Neuronal stem cell (in vitro differentiated cells): ENCODE measurements at regions not wholly inside any gene's neighbourhood (a gene's known extent, or its start where the extent isn't known, plus 50 kb on each side); places are given as distances from the start of the nearest gene placed in this dataset.

Experiments used
- DNase-seq: peaks from one replicate; pipeline ENCODE4 v3.0.0-alpha.2; 2013; ENCODE audit warnings: low spot score
- H2AFZ ChIP-seq: one replicate; pipeline ENCODE4 v1.6.1; 2013; ENCODE audit warnings: mild to moderate bottlenecking, low read length, inconsistent platforms
- H2AK5ac ChIP-seq: 2 replicates; pipeline ENCODE4 v1.6.1; 2013; ENCODE audit warnings: low read depth, mild to moderate bottlenecking, inconsistent platforms, low read length, moderate library complexity, mixed read lengths
- H2BK120ac ChIP-seq: 2 replicates; pipeline ENCODE4 v1.6.1; 2013; ENCODE audit warnings: low read depth, mild to moderate bottlenecking, inconsistent platforms, low read length, moderate library complexity, mixed read lengths
- H2BK12ac ChIP-seq: one replicate; pipeline ENCODE4 v1.6.1; 2013; ENCODE audit warnings: low read length, inconsistent platforms
- H2BK15ac ChIP-seq: 2 replicates; pipeline ENCODE4 v1.6.1; 2013; ENCODE audit warnings: mild to moderate bottlenecking, low read length, inconsistent platforms, mixed read lengths
- H2BK5ac ChIP-seq: one replicate; pipeline ENCODE4 v1.6.1; 2013; ENCODE audit warnings: inconsistent platforms, mild to moderate bottlenecking, low read length, moderate library complexity
- H3K14ac ChIP-seq: one replicate; pipeline ENCODE4 v1.6.1; 2013; ENCODE audit warnings: low read length, inconsistent platforms
- H3K18ac ChIP-seq: 2 replicates; pipeline ENCODE4 v1.6.1; 2013; ENCODE audit warnings: low read length, inconsistent platforms
- H3K23ac ChIP-seq: 2 replicates; pipeline ENCODE4 v1.6.1; 2013; ENCODE audit warnings: low read depth, mild to moderate bottlenecking, mixed read lengths, low read length, inconsistent platforms; ENCODE audit not compliant: poor library complexity
- H3K27ac ChIP-seq: replicated peaks from 3 replicates; pipeline ENCODE4 v1.5.1; 2013; ENCODE audit warnings: low read length, inconsistent platforms
- H3K27me3 ChIP-seq, 3 experiments: 2 replicates each; pipeline ENCODE4 v1.6.1; 2013; ENCODE audit warnings: low read length in 3 of 3, mild to moderate bottlenecking in 2 of 3, inconsistent platforms in 1 of 3, low read depth in 1 of 3, mixed read lengths in 1 of 3, moderate library complexity in 1 of 3; ENCODE audit not compliant: control insufficient read depth in 3 of 3, insufficient read depth in 3 of 3
- H3K36me3 ChIP-seq, 2 donors: replicated peaks in 1 of 2; 2 replicates each; pipeline ENCODE4 v1.6.1; 2013; ENCODE audit warnings: low read length in 2 of 2; ENCODE audit not compliant: control insufficient read depth in 2 of 2, insufficient read depth in 2 of 2
- H3K4ac ChIP-seq: 2 replicates; pipeline ENCODE4 v1.6.1; 2013; ENCODE audit warnings: inconsistent platforms, mild to moderate bottlenecking, low read length, moderate library complexity
- H3K4me1 ChIP-seq, 2 donors: 1 replicate in 1 of 2; 2 replicates in 1 of 2; pipeline ENCODE4 v1.6.1; 2013; ENCODE audit warnings: low read length in 2 of 2, low read depth in 1 of 2; ENCODE audit not compliant: control insufficient read depth in 2 of 2, insufficient read depth in 1 of 2
- H3K4me2 ChIP-seq: one replicate; pipeline ENCODE4 v1.6.1; 2013; ENCODE audit warnings: mild to moderate bottlenecking, low read length, inconsistent platforms; ENCODE audit not compliant: insufficient read depth, poor library complexity, severe bottlenecking
- H3K4me3 ChIP-seq, 2 donors: 2 replicates each; pipeline ENCODE4 v1.5.1; 2013; ENCODE audit warnings: low read length in 2 of 2, mild to moderate bottlenecking in 2 of 2, inconsistent platforms in 1 of 2, moderate library complexity in 1 of 2
- H3K79me1 ChIP-seq: one replicate; pipeline ENCODE4 v1.6.1; 2013; ENCODE audit warnings: low read depth, mild to moderate bottlenecking, inconsistent platforms, low read length, moderate library complexity
- H3K9ac ChIP-seq: one replicate; pipeline ENCODE4 v1.6.1; 2013; ENCODE audit warnings: mild to moderate bottlenecking, low read depth, low read length, inconsistent platforms; ENCODE audit not compliant: poor library complexity
- H3K9me3 ChIP-seq, 2 donors: replicated peaks in 1 of 2; 2 replicates each; pipeline versions ENCODE3 to v1.6.1; 2013; ENCODE audit warnings: low read length in 2 of 2, mild to moderate bottlenecking in 2 of 2, inconsistent platforms in 1 of 2, low read depth in 1 of 2, mixed read lengths in 1 of 2, moderate library complexity in 1 of 2; ENCODE audit not compliant: control insufficient read depth in 2 of 2, insufficient read depth in 1 of 2
- H4K8ac ChIP-seq: one replicate; pipeline ENCODE4 v1.6.1; 2013; ENCODE audit warnings: low read depth, mild to moderate bottlenecking, inconsistent platforms, low read length, moderate library complexity
- H4K91ac ChIP-seq: one replicate; pipeline ENCODE4 v1.6.1; 2013; ENCODE audit warnings: low read length, low read depth, mild to moderate bottlenecking, inconsistent platforms; ENCODE audit not compliant: poor library complexity
- WGBS, 2 donors: extraction: QIAGEN DNeasy Blood & Tissue Kit; methylation state at CpG; one replicate each; pipeline ENCODE4 v1.1.7; 2013; ENCODE audit warnings: missing lambda C conversion rate in 2 of 2, mixed read lengths in 1 of 2; ENCODE audit not compliant: insufficient read length in 2 of 2, insufficient replicate concordance in 1 of 2; ENCODE audit errors: extremely low coverage in 2 of 2; 5-methylcytosine and 5-hydroxymethylcytosine counted together

DNA sequence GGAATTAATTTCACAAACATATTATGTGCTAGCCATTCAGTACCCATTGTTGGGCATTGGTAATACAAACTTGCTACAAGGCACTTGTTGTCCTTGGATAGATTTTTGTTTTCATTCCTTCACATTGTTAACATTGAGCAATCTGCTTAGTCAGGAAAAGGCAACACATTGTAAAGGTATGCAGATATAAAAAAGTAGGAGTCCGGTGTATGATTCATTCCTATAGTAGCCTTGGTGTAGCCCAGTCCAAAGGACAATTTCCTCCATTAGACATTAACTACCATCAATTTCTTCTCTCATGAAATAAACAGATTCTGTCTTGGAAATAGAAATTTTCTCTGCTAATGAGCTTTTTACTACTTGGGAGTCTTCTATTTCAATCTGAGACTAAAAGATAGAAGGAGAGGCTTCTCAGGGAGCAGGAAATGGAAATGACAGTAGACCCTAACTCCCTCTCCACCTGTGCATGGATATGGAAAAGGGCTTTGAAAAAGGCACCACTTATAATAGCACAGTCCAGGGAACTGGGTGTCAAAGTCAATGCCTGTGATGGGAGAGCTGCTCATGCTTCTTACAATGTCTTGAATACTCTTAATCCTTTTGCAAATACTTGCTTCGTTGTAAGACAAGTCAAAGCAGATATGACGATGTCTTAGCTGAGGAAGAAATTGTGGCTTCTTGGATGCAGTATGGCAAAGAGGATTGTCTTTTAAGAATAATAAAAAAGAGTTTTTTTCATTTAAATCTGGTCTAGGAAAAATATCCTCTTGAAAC, 369.4 kb upstream of the CITED2 start:
- WGBS, 2 donors: no CpG with 5 or more reads among the region's 3 CpGs
- no peak overlapping the region for H3K27ac ChIP-seq

DNA sequence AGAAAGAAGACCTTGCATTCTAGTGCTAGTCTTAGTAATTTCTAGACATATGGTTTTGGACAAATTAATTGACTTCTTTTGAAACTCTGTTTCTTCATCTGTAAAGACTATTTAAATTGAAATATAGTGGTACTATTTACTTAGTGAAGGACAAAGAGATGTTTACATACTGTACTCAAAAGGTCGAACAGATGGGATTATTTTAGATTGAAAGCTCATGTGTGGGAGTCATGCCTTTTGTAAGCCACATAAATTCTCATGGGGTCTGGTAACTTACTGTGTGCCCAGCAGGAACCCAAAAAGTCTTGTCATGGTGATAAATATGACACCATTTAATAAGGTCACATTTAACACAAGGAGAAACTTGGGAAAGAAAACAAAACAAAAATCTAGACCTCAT, 368.2 kb upstream of the CITED2 start:
- Histone ChIP-seq H4K8ac (no peak overlapping the region), H3K4me1 (peaks cover 0 to 1% of the 10 kb centered on the region in 2 donors), H3K4me3 (no peak overlapping the region), H3K27me3 (no peaks in the 10 kb centered on the region), H3K27ac (no peak overlapping the region), H2AK5ac (no peak overlapping the region), H3K4me2 (no peak overlapping the region), H3K4ac (no peak overlapping the region), H2AFZ (no peak overlapping the region), H2BK15ac (no peak overlapping the region), H3K23ac (no peak overlapping the region), H3K9me3 (no peaks in the 10 kb centered on the region), H3K14ac (no peak overlapping the region), H4K91ac (no peak overlapping the region), H3K36me3 (no peaks in the 10 kb centered on the region), H3K79me1 (no peaks in the 10 kb centered on the region), H2BK12ac (no peak overlapping the region), H3K18ac (no peak overlapping the region), H2BK5ac (no peak overlapping the region), H2BK120ac (no peak overlapping the region), H3K9ac (no peak overlapping the region)
- no peak for DNase-seq
- no CpG with 5 or more reads among the region's 1 CpG for WGBS, 2 donors

More for the DNA sequence above, 369.4 kb upstream of the CITED2 start:
- Histone ChIP-seq H4K91ac (no peak overlapping the region), H3K9ac (no peak overlapping the region), H3K4ac (no peak overlapping the region), H3K4me2 (no peak overlapping the region), H2AFZ (no peak overlapping the region), H4K8ac (no peak overlapping the region), H3K36me3 (no peaks in the 10 kb centered on the region), H3K79me1 (no peaks in the 10 kb centered on the region), H3K4me3 (no peak overlapping the region), H2BK5ac (no peak overlapping the region), H3K4me1 (peaks cover 0 to 1% of the 10 kb centered on the region in 2 donors), H3K14ac (no peak overlapping the region), H3K9me3 (no peaks in the 10 kb centered on the region), H3K18ac (no peak overlapping the region), H2BK120ac (no peak overlapping the region), H2BK15ac (no peak overlapping the region), H2AK5ac (no peak overlapping the region), H3K27me3 (no peaks in the 10 kb centered on the region), H2BK12ac (no peak overlapping the region), H3K23ac (no peak overlapping the region)
- DNase-seq: no peak

DNA sequence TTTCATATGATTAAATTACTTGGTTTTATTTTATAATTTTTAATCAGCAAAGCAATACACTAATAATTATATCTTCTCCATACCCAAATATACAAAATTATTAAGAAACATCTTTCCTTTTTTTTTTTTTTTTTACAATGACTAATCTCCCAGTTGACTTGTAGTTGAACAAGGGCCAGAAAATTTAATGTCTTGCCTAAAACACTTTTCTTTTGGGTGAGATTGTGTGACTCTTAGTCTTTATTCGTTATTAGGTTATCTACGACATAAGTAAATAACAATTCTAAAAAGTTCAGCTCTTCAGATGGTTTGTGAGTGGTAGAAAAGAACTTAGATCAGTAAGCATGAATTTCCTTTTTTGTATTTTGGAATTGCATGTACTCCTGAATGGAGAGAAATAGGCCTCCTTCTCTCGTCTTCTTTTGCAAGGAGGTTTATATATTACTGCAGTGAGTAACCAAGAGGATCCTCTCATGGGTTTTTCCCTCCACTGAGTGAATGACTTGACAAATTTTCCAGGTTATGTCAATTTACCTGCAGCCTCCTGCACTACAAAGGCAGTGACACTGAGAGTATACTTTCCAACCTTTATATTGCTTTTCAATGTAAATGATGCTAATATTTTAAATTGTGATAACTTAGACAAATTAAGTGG, 364.5 kb upstream of the CITED2 start:
- WGBS, 2 donors: no CpG with 5 or more reads among the region's 3 CpGs

GRCh38 chr6:139736325-139736906, 362.0 kb upstream of the CITED2 start:
- no CpG with 5 or more reads among the region's 2 CpGs for WGBS, 2 donors
- Histone ChIP-seq H3K14ac (no peak overlapping the region), H3K27me3 (no peaks in the 10 kb centered on the region), H2BK15ac (no peak overlapping the region), H2BK12ac (no peak overlapping the region), H3K79me1 (no peaks in the 10 kb centered on the region), H3K4me2 (no peak overlapping the region), H3K4me1 (peaks cover 0 to 2% of the 10 kb centered on the region in 2 donors), H2AFZ (peak overlapping the region; percentile 27), H2BK120ac (no peak overlapping the region), H3K9ac (no peak overlapping the region), H3K27ac (no peak overlapping the region), H4K91ac (no peak overlapping the region), H3K18ac (no peak overlapping the region), H3K23ac (no peak overlapping the region), H2BK5ac (no peak overlapping the region), H4K8ac (no peak overlapping the region), H3K36me3 (no peaks in the 10 kb centered on the region), H3K4ac (no peak overlapping the region), H3K9me3 (no peaks in the 10 kb centered on the region), H2AK5ac (no peak overlapping the region), H3K4me3 (no peak overlapping the region)
- DNase-seq: no peak

More for the DNA sequence above, 364.5 kb upstream of the CITED2 start:
- Histone ChIP-seq H2BK15ac (no peak overlapping the region), H3K14ac (no peak overlapping the region), H2AK5ac (no peak overlapping the region), H2BK120ac (no peak overlapping the region), H3K79me1 (no peaks in the 10 kb centered on the region), H3K9ac (no peak overlapping the region), H3K36me3 (no peaks in the 10 kb centered on the region), H3K18ac (no peak overlapping the region), H2BK12ac (no peak overlapping the region), H3K9me3 (no peaks in the 10 kb centered on the region), H4K91ac (no peak overlapping the region), H3K23ac (no peak overlapping the region), H3K27me3 (no peaks in the 10 kb centered on the region), H4K8ac (no peak overlapping the region), H3K4me2 (no peak overlapping the region), H2BK5ac (no peak overlapping the region), H3K4ac (no peak overlapping the region), H3K4me3 (no peak overlapping the region), H3K4me1 (peaks cover 0 to 1% of the 10 kb centered on the region in 2 donors), H3K27ac (no peak overlapping the region), H2AFZ (no peak overlapping the region)
- no peak for DNase-seq
